ENCODE measurements at regions not wholly inside any gene's neighbourhood (a gene's known extent, or its start where the extent isn't known, plus 50 kb on each side); places are given as distances from the start of the nearest gene placed in this dataset.

GRCh38 chr5:100421360-100421759 lies 113.8 kb upstream of the FAM174A start:
- TF ChIP-seq POLR2AphosphoS5 (IDR thresholded peaks at IDR 0.05; ENCODE audit: low read depth, low read length) (no peak), POLR2A (IDR thresholded peaks at IDR 0.05; ENCODE audit: low read depth, low read length) (no peak), TAF1 (IDR thresholded peaks at IDR 0.05; ENCODE audit: borderline replicate concordance, low read depth, low read length) (no peak)
